Heart left ventricle (tissue), 16 donors: ENCODE measurements at regions not wholly inside any gene's neighbourhood (a gene's known extent, or its start where the extent isn't known, plus 50 kb on each side); places are given as distances from the start of the nearest gene placed in this dataset.

ENCODE experiments used
- ATAC-seq, 4 donors: fragments of 200-7000 bp; cut with Tn5 transposase; one replicate each; pipeline ENCODE4 v1.9.1; 2020 to 2022; ENCODE audit warnings: moderate library complexity in 4 of 4, mild to moderate bottlenecking in 3 of 4, moderate number of reproducible peaks in 1 of 4
- DNase-seq, 5 donors: peaks; one replicate each; pipeline ENCODE4 v3.0.0-alpha.2; 2020
- H3K27ac ChIP-seq, 12 donors: fragments of 200-600 bp; sonication (generic) in 4 of 12; one replicate each; pipeline versions ENCODE4 v1.5.0 to v1.8.0; 2016 to 2022; ENCODE audit warnings: mild to moderate bottlenecking in 2 of 12
- H3K27me3 ChIP-seq, 9 donors: fragments of 200-600 bp; sonication (generic) in 2 of 9; one replicate each; pipeline versions ENCODE4 v1.5.1 to v1.8.0; 2016 to 2022; ENCODE audit warnings: mild to moderate bottlenecking in 3 of 9
- H3K36me3 ChIP-seq, 9 donors: fragments of 200-600 bp; sonication (generic) in 2 of 9; one replicate each; pipeline versions ENCODE4 v1.5.0 to v1.8.0; 2018 to 2022; ENCODE audit warnings: mild to moderate bottlenecking in 2 of 9
- H3K4me1 ChIP-seq, 12 donors: fragments of 200-600 bp; sonication (generic) in 4 of 12; one replicate each; pipeline versions ENCODE4 v1.5.0 to v1.8.0; 2016 to 2022; ENCODE audit warnings: mild to moderate bottlenecking in 3 of 12
- H3K4me3 ChIP-seq, 12 donors: fragments of 200-600 bp; sonication (generic) in 4 of 12; one replicate each; pipeline versions ENCODE4 v1.5.0 to v1.8.0; 2017 to 2022; ENCODE audit warnings: mild to moderate bottlenecking in 9 of 12, moderate library complexity in 4 of 12
- H3K9me3 ChIP-seq, 12 donors: fragments of 200-600 bp; sonication (generic) in 4 of 12; one replicate each; pipeline versions ENCODE4 v1.5.0 to v1.8.0; 2016 to 2022; ENCODE audit warnings: mild to moderate bottlenecking in 1 of 12
- POLR2A ChIP-seq, 2 donors: fragments of 450-650 bp; IDR thresholded peaks; one replicate each; pipeline ENCODE4 v1.6.1; 2017; ENCODE audit warnings: antibody characterized with exemption in 2 of 2, mild to moderate bottlenecking in 2 of 2, moderate library complexity in 2 of 2
- WGBS, 4 donors: extraction: QIAGEN DNeasy Blood & Tissue Kit in 2 of 4; methylation state at CpG; one replicate each; pipeline versions ENCODE4 v1.1.5 to v1.1.7; 2013 to 2018; 5-methylcytosine and 5-hydroxymethylcytosine counted together
- intact Hi-C, 10 donors: fragments of 100-400 bp; cut with DNase I; formaldehyde crosslinking; loops; one replicate each; pipeline versions ENCODE4 v1.11.1 to v1.14.2; 2022
- TF ChIP-seq, protein P1 (sequence below), 12 donors: fragments of 200-600 bp; sonication (generic) in 4 of 12; IDR thresholded peaks; one replicate each; pipeline versions ENCODE4 v1.5.0 to v1.8.0; 2018 to 2022; ENCODE audit warnings: antibody characterized with exemption in 12 of 12, mild to moderate bottlenecking in 5 of 12
- donor health status: ischemic (EF 13 %, LVEDD 7.1; RV severe dilation, severe dysfunction).
- donor health status: healthy with polysubstance abuse.
- donor health status: DM: no; HTN: yes; CAD: no.
- donor health status: DM: no; HTN: no; CAD: no.
- donor health status: ischemic (EF 25% LVEDD 6.9; RV normal size, moderate dysfunction).
- donor health status: ischemic (EF 25% LVEDD 5.7; RV mildly dilated, moderate dysfunction).
- donor health status: healthy.
- donor health status: DM: yes; HTN: yes; CAD: no.
- donor health status: ischemic (EF 35%, LVEDD 5.7; RV mildly dilated, moderate dysfunction).
- donor health status: nonischemic (EF 11% LVEDD 7.7; RV severe dilation, severe dysfunction).
- donor health status: DM: yes; HTN: yes; CAD: no.
- donor health status: PGD.
- donor health status: ischemic (EF 29% LVEDD 5.4; RV normal size, mild dysfunction).
- donor health status: nonischemic (EF 23%, LVEDD 6.1; RV moderate dilation, normal function).

DNA sequence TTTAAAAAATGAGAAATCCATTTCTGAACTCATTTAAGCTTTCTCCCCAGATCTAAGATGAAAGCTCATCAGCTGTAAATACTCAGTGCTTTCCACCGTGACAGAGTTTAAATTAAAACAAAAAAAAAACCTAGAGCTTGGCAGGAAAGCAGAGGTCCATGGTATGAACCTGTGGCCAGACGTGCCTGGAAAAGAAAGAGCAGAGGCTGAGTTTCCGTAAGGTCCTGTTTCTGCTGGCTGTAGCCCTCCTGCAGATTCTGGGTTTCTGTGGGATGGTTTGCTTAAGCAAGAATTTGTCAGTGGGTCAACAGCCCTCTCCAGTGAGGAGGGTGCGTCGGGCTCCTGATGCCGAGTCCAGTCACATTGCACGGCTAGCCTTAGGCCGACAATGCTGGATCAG, 383.2 kb downstream of the SAMD5 start:
- WGBS, 4 donors: 71 to 79% (median 74%) methylated on average over 8 of the region's 8 CpGs
- intact Hi-C loops: no loop called here
- Histone ChIP-seq H3K9me3 (peaks cover 0 to 18% (median 0%) of the 10 kb centered on the region in 12 donors), H3K36me3 (no peaks in the 10 kb centered on the region), H3K27me3 (no peaks in the 10 kb centered on the region), H3K27ac (no peak overlapping the region), H3K4me1 (no peaks in the 10 kb centered on the region), H3K4me3 (no peak overlapping the region)
- ATAC-seq: no peak
- TF ChIP-seq, protein P1, sequence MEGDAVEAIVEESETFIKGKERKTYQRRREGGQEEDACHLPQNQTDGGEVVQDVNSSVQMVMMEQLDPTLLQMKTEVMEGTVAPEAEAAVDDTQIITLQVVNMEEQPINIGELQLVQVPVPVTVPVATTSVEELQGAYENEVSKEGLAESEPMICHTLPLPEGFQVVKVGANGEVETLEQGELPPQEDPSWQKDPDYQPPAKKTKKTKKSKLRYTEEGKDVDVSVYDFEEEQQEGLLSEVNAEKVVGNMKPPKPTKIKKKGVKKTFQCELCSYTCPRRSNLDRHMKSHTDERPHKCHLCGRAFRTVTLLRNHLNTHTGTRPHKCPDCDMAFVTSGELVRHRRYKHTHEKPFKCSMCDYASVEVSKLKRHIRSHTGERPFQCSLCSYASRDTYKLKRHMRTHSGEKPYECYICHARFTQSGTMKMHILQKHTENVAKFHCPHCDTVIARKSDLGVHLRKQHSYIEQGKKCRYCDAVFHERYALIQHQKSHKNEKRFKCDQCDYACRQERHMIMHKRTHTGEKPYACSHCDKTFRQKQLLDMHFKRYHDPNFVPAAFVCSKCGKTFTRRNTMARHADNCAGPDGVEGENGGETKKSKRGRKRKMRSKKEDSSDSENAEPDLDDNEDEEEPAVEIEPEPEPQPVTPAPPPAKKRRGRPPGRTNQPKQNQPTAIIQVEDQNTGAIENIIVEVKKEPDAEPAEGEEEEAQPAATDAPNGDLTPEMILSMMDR (IDR thresholded peaks at IDR 0.05): no peak
- TF ChIP-seq POLR2A (IDR thresholded peaks at IDR 0.05): no peak
- DNase-seq: no peak

DNA sequence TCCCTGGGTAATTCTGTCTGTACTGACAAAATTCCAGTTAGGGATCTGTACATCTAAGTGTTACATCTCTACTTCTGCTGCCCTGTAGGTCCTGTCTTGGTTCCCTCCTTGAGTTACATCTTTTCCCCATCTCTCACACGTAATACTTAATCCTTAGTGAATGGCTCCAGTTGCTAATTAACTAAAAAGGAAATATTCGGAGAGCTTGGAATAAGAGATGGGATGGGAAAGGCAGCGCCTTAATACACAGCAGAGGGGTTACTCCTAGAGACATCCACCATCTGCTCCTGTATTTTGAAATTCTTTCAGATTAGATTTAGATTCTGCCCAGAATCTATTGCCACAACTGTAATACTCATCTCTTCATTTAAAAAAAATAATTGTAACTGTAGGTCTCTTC, 384.0 kb downstream of the SAMD5 start:
- intact Hi-C loops: no loop called here
- no peaks in the 10 kb centered on the region for H3K36me3 ChIP-seq
- no peak for DNase-seq
- H3K9me3 ChIP-seq: peaks cover 0 to 10% (median 0%) of the 10 kb centered on the region in 12 donors
- H3K27ac ChIP-seq: no peak overlapping the region
- H3K27me3 ChIP-seq: no peaks in the 10 kb centered on the region
- WGBS, 4 donors: 73 to 89% (median 85%) methylated on average over 3 of the region's 3 CpGs
- ATAC-seq: no peak
- H3K4me3 ChIP-seq: no peak overlapping the region
- no peak for TF ChIP-seq POLR2A (IDR thresholded peaks at IDR 0.05)
- TF ChIP-seq, protein P1 (IDR thresholded peaks at IDR 0.05): no peak
- no peaks in the 10 kb centered on the region for H3K4me1 ChIP-seq

DNA sequence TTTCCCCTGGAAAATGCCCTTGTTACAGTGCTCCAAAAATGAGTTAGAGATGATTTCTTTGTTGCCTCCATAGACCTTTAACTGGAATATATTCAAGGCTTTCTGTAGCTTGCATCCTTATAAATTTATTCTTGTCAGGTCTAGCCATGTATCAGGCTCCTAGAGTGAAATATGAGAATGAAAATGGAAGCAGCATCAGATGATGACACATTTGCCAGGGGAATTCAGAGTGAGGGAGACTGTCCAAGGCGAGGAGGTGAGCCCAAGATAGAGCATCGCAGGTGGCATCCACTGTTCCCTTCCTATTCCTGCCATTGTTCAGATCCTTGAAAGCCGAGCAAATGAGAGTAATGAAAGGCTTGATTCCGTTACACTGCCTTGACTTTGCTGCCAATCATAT, 386.8 kb downstream of the SAMD5 start:
- no peak overlapping the region for H3K27ac ChIP-seq
- ATAC-seq: no peak
- no peaks in the 10 kb centered on the region for H3K27me3 ChIP-seq
- H3K36me3 ChIP-seq: no peaks in the 10 kb centered on the region
- TF ChIP-seq POLR2A (IDR thresholded peaks at IDR 0.05): no peak
- TF ChIP-seq, protein P1 (IDR thresholded peaks at IDR 0.05): no peak
- H3K9me3 ChIP-seq: no peaks in the 10 kb centered on the region
- no peak for DNase-seq
- WGBS, 4 donors: 82 to 89% (median 87%) methylated on average over 4 of the region's 4 CpGs
- H3K4me3 ChIP-seq: no peak overlapping the region
- H3K4me1 ChIP-seq: no peaks in the 10 kb centered on the region
- intact Hi-C loops: no loop called here

DNA sequence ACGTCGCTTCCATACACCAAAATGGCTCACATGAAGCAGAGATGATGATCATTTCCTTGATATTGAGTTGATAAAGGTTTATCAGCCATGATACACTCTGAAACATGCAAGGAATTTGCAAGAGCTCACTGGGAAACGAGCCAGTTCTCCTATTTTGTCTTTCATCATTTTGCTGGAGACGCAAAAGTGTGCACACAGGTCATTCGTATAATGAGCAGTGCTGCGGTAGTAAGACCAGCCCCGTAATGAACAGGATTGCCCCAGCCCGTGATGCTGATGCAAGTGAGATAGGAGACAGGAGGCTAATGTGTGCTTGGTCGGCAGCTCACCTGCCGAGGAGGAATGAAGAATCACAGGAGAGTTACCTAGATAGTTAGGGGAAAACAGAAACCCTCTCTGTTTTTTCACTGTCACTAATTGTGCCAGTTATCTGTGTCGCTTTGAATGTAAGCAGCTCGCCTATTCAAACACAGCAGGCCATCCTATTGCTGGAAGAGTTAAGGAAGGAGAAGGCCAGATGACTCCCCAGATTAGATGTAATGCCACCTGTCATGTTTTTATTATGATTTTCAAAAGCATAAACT, 391.8 kb downstream of the SAMD5 start:
- H3K27ac ChIP-seq: no peak overlapping the region
- 72 to 78% (median 74%) methylated on average over 12 of the region's 12 CpGs for WGBS, 4 donors
- ATAC-seq (no peak), DNase-seq (no peak)
- H3K4me1 ChIP-seq: no peaks in the 10 kb centered on the region
- no peak for TF ChIP-seq POLR2A (IDR thresholded peaks at IDR 0.05)
- TF ChIP-seq, protein P1 (IDR thresholded peaks at IDR 0.05): no peak
- no peaks in the 10 kb centered on the region for H3K9me3 ChIP-seq
- no peaks in the 10 kb centered on the region for H3K27me3 ChIP-seq
- no peaks in the 10 kb centered on the region for H3K36me3 ChIP-seq
- H3K4me3 ChIP-seq: no peak overlapping the region
- intact Hi-C loops: no loop called here
